Endothelial cell of umbilical vein (primary cell): ENCODE measurements at regions not wholly inside any gene's neighbourhood (a gene's known extent, or its start where the extent isn't known, plus 50 kb on each side); places are given as distances from the start of the nearest gene placed in this dataset.

Experiments
- BruUV-seq: library from RNA; stranded (reverse); fragments of 400-500 nt; replicated peaks from 2 replicates; lab custom pipeline; 2021; lab: Mats Ljungman, UMichigan
- CTCF ChIA-PET: fragments of 300-600, 350-600 bp; sonication (Branson Sonifier 250); formaldehyde crosslinking; loops from one replicate; lab custom pipeline; 2021; ENCODE audit warnings: antibody characterized with exemption, inconsistent platforms; lab: Charles Lee
- POLR2A ChIA-PET: fragments of 300-600, 350-600 bp; sonication (Branson Sonifier 250); formaldehyde crosslinking; loops from one replicate; lab custom pipeline; 2021; ENCODE audit warnings: antibody characterized with exemption, inconsistent platforms; lab: Charles Lee
- DNase-seq: peaks from one replicate; pipeline ENCODE4 v3.0.0-alpha.2; 2011; ENCODE audit warnings: low read depth, low spot score
- FAIRE-seq: peaks from 2 replicates; lab custom pipeline; 2011; peaks lifted over from hg19 to GRCh38; lab: Jason Lieb, UNC
- H2AFZ ChIP-seq: 2 replicates; pipeline ENCODE4 v1.6.0; 2012; ENCODE audit warnings: low read depth, low read length, control low read depth, inconsistent platforms
- H3K27ac ChIP-seq: 2 replicates; pipeline ENCODE4 v1.5.1; 2011; ENCODE audit warnings: low read depth, mild to moderate bottlenecking, control low read depth, low read length, moderate library complexity; ENCODE audit not compliant: insufficient read depth
- H3K27me3 ChIP-seq, 2 experiments: 2 replicates each; pipeline versions ENCODE4 v1.6.0 to v1.6.1; 2011; ENCODE audit warnings: low read length in 2 of 2, mixed read lengths in 1 of 2; ENCODE audit not compliant: control insufficient read depth in 2 of 2, insufficient read depth in 2 of 2
- H3K36me3 ChIP-seq, 2 experiments: 2 replicates in 1 of 2; 3 replicates in 1 of 2; pipeline ENCODE4 v1.5.1; 2011; ENCODE audit warnings: low read length in 2 of 2, mild to moderate bottlenecking in 1 of 2, moderate library complexity in 1 of 2; ENCODE audit not compliant: control insufficient read depth in 2 of 2, insufficient read depth in 2 of 2; ENCODE audit errors: extremely low read depth in 1 of 2
- H3K4me1 ChIP-seq: 3 replicates; pipeline ENCODE4 v1.5.1; 2011; ENCODE audit warnings: mild to moderate bottlenecking, low read length; ENCODE audit not compliant: control insufficient read depth, insufficient read depth; ENCODE audit errors: extremely low read depth
- H3K4me2 ChIP-seq: 2 replicates; pipeline ENCODE4 v1.6.1; 2011; ENCODE audit warnings: low read length, control low read depth, mixed read lengths; ENCODE audit not compliant: insufficient read depth
- H3K4me3 ChIP-seq, 3 experiments: fragments of 200-600 bp in 1 of 3; sonication (generic), shearing (Covaris generic) in 1 of 3; replicated peaks in 1 of 3; 2 replicates each; pipeline ENCODE4 v1.5.1; 2011 to 2016; ENCODE audit warnings: control low read depth in 3 of 3, low read length in 3 of 3, mild to moderate bottlenecking in 2 of 3, inconsistent platforms in 1 of 3, low read depth in 1 of 3, moderate library complexity in 1 of 3; ENCODE audit not compliant: insufficient read depth in 1 of 3
- H3K79me2 ChIP-seq: 2 replicates; pipeline ENCODE4 v1.6.0; 2012; ENCODE audit warnings: low read length, inconsistent platforms; ENCODE audit not compliant: control insufficient read depth, insufficient read depth
- H3K9ac ChIP-seq: replicated peaks from 2 replicates; pipeline ENCODE3; 2011; ENCODE audit warnings: low read length, control low read depth; ENCODE audit not compliant: insufficient read depth; ENCODE audit errors: extremely low read depth
- H3K9me1 ChIP-seq: replicated peaks from 3 replicates; pipeline ENCODE4 v1.6.0; 2011; ENCODE audit warnings: mild to moderate bottlenecking, low read length; ENCODE audit not compliant: control insufficient read depth, insufficient read depth; ENCODE audit errors: extremely low read depth
- H3K9me3 ChIP-seq: replicated peaks from 2 replicates; pipeline ENCODE4 v1.5.1; 2012; ENCODE audit warnings: low read length, inconsistent platforms; ENCODE audit not compliant: control insufficient read depth, insufficient read depth
- H4K20me1 ChIP-seq: replicated peaks from 2 replicates; pipeline ENCODE3; 2011; ENCODE audit warnings: mild to moderate bottlenecking, low read length; ENCODE audit not compliant: control insufficient read depth, insufficient read depth; ENCODE audit errors: extremely low read depth
- CTCF ChIP-seq, 2 donors: IDR thresholded peaks; 1 replicate in 1 of 2; 2 replicates in 1 of 2; pipeline ENCODE4 v1.5.1; 2011; ENCODE audit warnings: low read length in 2 of 2, mild to moderate bottlenecking in 2 of 2, moderate library complexity in 2 of 2, control low read depth in 1 of 2, inconsistent platforms in 1 of 2, low read depth in 1 of 2; ENCODE audit not compliant: insufficient read depth in 1 of 2; ENCODE audit errors: extremely low read depth in 1 of 2
- EZH2 ChIP-seq: IDR thresholded peaks from 2 replicates; pipeline ENCODE4 v1.6.1; 2012; ENCODE audit warnings: borderline replicate concordance, low read depth, mild to moderate bottlenecking, moderate library complexity, low read length, inconsistent platforms; ENCODE audit not compliant: severe bottlenecking
- FOS ChIP-seq: IDR thresholded peaks from 2 replicates; pipeline ENCODE4 v1.6.1; 2011; ENCODE audit warnings: mild to moderate bottlenecking, low read length, moderate library complexity, borderline replicate concordance; ENCODE audit not compliant: insufficient read depth
- GATA2 ChIP-seq: IDR thresholded peaks from 2 replicates; pipeline ENCODE4 v1.7.0; 2011; ENCODE audit warnings: low read depth, mild to moderate bottlenecking, moderate library complexity, mixed read lengths, low read length; ENCODE audit not compliant: insufficient read length, insufficient read depth
- JUN ChIP-seq: IDR thresholded peaks from 2 replicates; pipeline ENCODE4 v1.6.1; 2011; ENCODE audit warnings: borderline replicate concordance, low read depth; ENCODE audit not compliant: insufficient read length, insufficient read depth
- MAX ChIP-seq: IDR thresholded peaks from 2 replicates; pipeline ENCODE4 v1.6.1; 2011; ENCODE audit not compliant: insufficient read depth, insufficient read length
- MYC ChIP-seq: IDR thresholded peaks from one replicate; pipeline ENCODE4 v1.6.1; 2011; ENCODE audit warnings: mild to moderate bottlenecking, low read depth, low read length
- POLR2A ChIP-seq: IDR thresholded peaks from 2 replicates; pipeline ENCODE4 v1.6.1; 2012; ENCODE audit warnings: low read depth, mild to moderate bottlenecking, control low read depth, low read length
- POLR2AphosphoS5 ChIP-seq: IDR thresholded peaks from 2 replicates; pipeline ENCODE4 v1.6.1; 2012; ENCODE audit warnings: low read depth, mild to moderate bottlenecking, control low read depth, low read length, moderate library complexity; ENCODE audit not compliant: insufficient read depth
- dilution Hi-C: fragments of 300-500 bp; cut with MboI; formaldehyde crosslinking; loops from one replicate; pipeline ENCODE4 v1.15.0; 2019; ENCODE audit warnings: low sequenced_read_pairs; ENCODE audit not compliant: extremely low pct_ligation_motif_present
- intact Hi-C: fragments of 100-400 bp; cut with micrococcal nuclease; formaldehyde crosslinking; loops from one replicate; pipeline ENCODE4 v1.10.0; 2022

- Histone ChIP-seq H3K36me3 (no peaks in the 10 kb centered on the region), H3K27ac (no peak overlapping the region), H3K9ac (no peak overlapping the region), H4K20me1 (no peaks in the 10 kb centered on the region), H3K9me1 (no peaks in the 10 kb centered on the region), H3K27me3 (no peaks in the 10 kb centered on the region), H3K4me1 (no peaks in the 10 kb centered on the region), H3K79me2 (no peaks in the 10 kb centered on the region), H2AFZ (no peak overlapping the region), H3K4me2 (no peak overlapping the region), H3K9me3 (no peaks in the 10 kb centered on the region), H3K4me3 (no peak overlapping the region)
- FAIRE-seq (no peak), DNase-seq (no peak)
- TF ChIP-seq EZH2 (no peak), GATA2 (no peak), POLR2AphosphoS5 (no peak), MAX (no peak), POLR2A (no peak), MYC (no peak), CTCF (IDR thresholded peaks at IDR 0.05; ENCODE audit: extremely low read depth in 1 of 2, insufficient read depth in 1 of 2, low read depth in 1 of 2, low read length in 2 of 2) (no peak), JUN (no peak), FOS (no peak)
- intact Hi-C loops = no loop called here
- CTCF ChIA-PET = no interaction called here
- BruUV-seq = no TSS peak
- POLR2A ChIA-PET = no interaction called here
- dilution Hi-C loops = no loop called here
Observed at GRCh38 chr1:213618094-213618493, 369.7 kb upstream of the PROX1 start.
